ENCODE measurements at regions not wholly inside any gene's neighbourhood (a gene's known extent, or its start where the extent isn't known, plus 50 kb on each side); places are given as distances from the start of the nearest gene placed in this dataset.

GRCh38 chr5:175388531-175388930, 55.5 kb downstream of the DRD1 start:
- no peak for ATAC-seq (ENCODE audit: insufficient number of reproducible peaks, low FRiP score, low read depth)
- Histone ChIP-seq H3K27ac (no peak overlapping the region), H3K27me3 (replicated peaks; ENCODE audit: insufficient read depth) (no peaks in the 10 kb centered on the region), H3K36me3 (no peaks in the 10 kb centered on the region), H3K4me3 (no peak overlapping the region), H3K4me1 (ENCODE audit: control insufficient read depth in 1 of 2, low read depth in 2 of 2) (no peaks in the 10 kb centered on the region), H3K9me3 (no peaks in the 10 kb centered on the region)
- DNase-seq (ENCODE audit: low spot score), result no peak
- TF ChIP-seq CTCF (IDR thresholded peaks at IDR 0.05), result no peak

GRCh38 chr5:175387144-175387543, 56.8 kb downstream of the DRD1 start:
- Histone ChIP-seq H3K27me3 (replicated peaks; ENCODE audit: insufficient read depth) (no peaks in the 10 kb centered on the region), H3K4me3 (no peak overlapping the region), H3K4me1 (ENCODE audit: control insufficient read depth in 1 of 2, low read depth in 2 of 2) (no peaks in the 10 kb centered on the region), H3K9me3 (no peaks in the 10 kb centered on the region), H3K36me3 (no peaks in the 10 kb centered on the region), H3K27ac (no peak overlapping the region)
- no peak for DNase-seq (ENCODE audit: low spot score)
- no peak for TF ChIP-seq CTCF (IDR thresholded peaks at IDR 0.05)
- no peak for ATAC-seq (ENCODE audit: insufficient number of reproducible peaks, low FRiP score, low read depth)

- Histone ChIP-seq H3K36me3 (no peaks in the 10 kb centered on the region), H3K9me3 (no peaks in the 10 kb centered on the region), H3K27me3 (replicated peaks; ENCODE audit: insufficient read depth) (no peaks in the 10 kb centered on the region), H3K4me3 (no peak overlapping the region), H3K4me1 (ENCODE audit: control insufficient read depth in 1 of 2, low read depth in 2 of 2) (no peaks in the 10 kb centered on the region), H3K27ac (no peak overlapping the region)
- DNase-seq (ENCODE audit: low spot score) (no peak), ATAC-seq (ENCODE audit: insufficient number of reproducible peaks, low FRiP score, low read depth) (no peak)
- TF ChIP-seq CTCF (IDR thresholded peaks at IDR 0.05), result no peak
Observed at GRCh38 chr5:175386526-175386925, 57.5 kb downstream of the DRD1 start.

GRCh38 chr5:175385691-175386362, 58.2 kb downstream of the DRD1 start:
- no peak for TF ChIP-seq CTCF (IDR thresholded peaks at IDR 0.05)
- ATAC-seq (ENCODE audit: insufficient number of reproducible peaks, low FRiP score, low read depth) (no peak), DNase-seq (ENCODE audit: low spot score) (no peak)
- Histone ChIP-seq H3K9me3 (no peaks in the 10 kb centered on the region), H3K4me3 (no peak overlapping the region), H3K36me3 (no peaks in the 10 kb centered on the region), H3K27ac (no peak overlapping the region), H3K27me3 (replicated peaks; ENCODE audit: insufficient read depth) (no peaks in the 10 kb centered on the region), H3K4me1 (ENCODE audit: control insufficient read depth in 1 of 2, low read depth in 2 of 2) (no peaks in the 10 kb centered on the region)

GRCh38 chr5:175384724-175385552, 59.0 kb downstream of the DRD1 start:
- ATAC-seq (ENCODE audit: insufficient number of reproducible peaks, low FRiP score, low read depth) (no peak), DNase-seq (ENCODE audit: low spot score) (no peak)
- H3K36me3 ChIP-seq, result no peaks in the 10 kb centered on the region
- H3K27me3 ChIP-seq (replicated peaks; ENCODE audit: insufficient read depth), result no peaks in the 10 kb centered on the region
- no peaks in the 10 kb centered on the region for H3K4me1 ChIP-seq (ENCODE audit: control insufficient read depth in 1 of 2, low read depth in 2 of 2)
- H3K4me3 ChIP-seq, result no peak overlapping the region
- no peaks in the 10 kb centered on the region for H3K9me3 ChIP-seq
- H3K27ac ChIP-seq, result no peak overlapping the region
- TF ChIP-seq CTCF (IDR thresholded peaks at IDR 0.05), result no peak

All from thoracic aorta (tissue), 2 donors.